GM23338 (cell line): ENCODE measurements at regions not wholly inside any gene's neighbourhood (a gene's known extent, or its start where the extent isn't known, plus 50 kb on each side); places are given as distances from the start of the nearest gene placed in this dataset.

Source experiments
- CREB1 ChIP-seq: fragments of 250-450 bp; sonication (Bioruptor Pico); IDR thresholded peaks from 2 replicates; pipeline ENCODE4 v1.5.0; 2020; ENCODE audit warnings: low read depth, mild to moderate bottlenecking, moderate library complexity
- CTCF ChIP-seq, 2 experiments: fragments of 200-600 bp in 1 of 2; sonication (generic) in 1 of 2; conservative IDR thresholded peaks; 2 replicates each; pipeline versions ENCODE4 v1.5.1 to v1.6.1; 2016 to 2017; ENCODE audit warnings: antibody characterized with exemption in 2 of 2, low read depth in 2 of 2, mild to moderate bottlenecking in 2 of 2, moderate library complexity in 1 of 2
- POLR2AphosphoS5 ChIP-seq: IDR thresholded peaks from 2 replicates; pipeline ENCODE4 v1.6.1; 2016; ENCODE audit warnings: antibody characterized with exemption, low read depth

- TF ChIP-seq CTCF (conservative IDR thresholded peaks at IDR 0.05; ENCODE audit: low read depth in 2 of 2): no peak
- no peak for TF ChIP-seq CREB1
- no peak for TF ChIP-seq POLR2AphosphoS5
Observed at GRCh38 chr3:105277656-105278055, 89.1 kb upstream of the ALCAM start.
